Right lobe of liver (tissue), 4 donors: ENCODE measurements at regions not wholly inside any gene's neighbourhood (a gene's known extent, or its start where the extent isn't known, plus 50 kb on each side); places are given as distances from the start of the nearest gene placed in this dataset.
"Not testable (repeated sequence)": the region's sequence is repeated elsewhere in the genome, so short reads cannot be mapped to it uniquely, and the experiment has no call there.

ENCODE experiments used
- CTCF ChIP-seq, 4 donors: fragments of 200-600 bp in 3 of 4; fragments of 450-650 bp in 1 of 4; IDR thresholded peaks; one replicate each; pipeline versions ENCODE4 v1.5.1 to v1.8.0; 2016 to 2022; ENCODE audit warnings: antibody characterized with exemption in 4 of 4, mild to moderate bottlenecking in 2 of 4
- POLR2A ChIP-seq: fragments of 450-650 bp; IDR thresholded peaks from one replicate; pipeline ENCODE4 v1.6.1; 2017; ENCODE audit warnings: antibody characterized with exemption, mild to moderate bottlenecking
- donor health status: DM: no; HTN: no; CAD: no.
- donor health status: DM: no; HTN: no; CAD: no.
- donor health status: DM: no; HTN: yes; CAD: no.

- not testable (repeated sequence) for TF ChIP-seq CTCF (IDR thresholded peaks at IDR 0.05); POLR2A
These were observed 329.2 kb upstream of the TNRC6C start for GRCh38 chr17:77629284-77629683.
